GM12891 (cell line): ENCODE measurements at regions not wholly inside any gene's neighbourhood (a gene's known extent, or its start where the extent isn't known, plus 50 kb on each side); places are given as distances from the start of the nearest gene placed in this dataset.
"Not testable (repeated sequence)": the region's sequence is repeated elsewhere in the genome, so short reads cannot be mapped to it uniquely, and the experiment has no call there.

ENCODE experiments used
- DNase-seq: peaks from one replicate; pipeline ENCODE4 v3.0.0; 2011; ENCODE audit warnings: low spot score; ENCODE audit not compliant: insufficient read length
- FAIRE-seq: peaks from 2 replicates; lab custom pipeline; 2011; peaks lifted over from hg19 to GRCh38; lab: Jason Lieb, UNC
- PAX5 ChIP-seq: IDR thresholded peaks from 2 replicates; pipeline ENCODE4 v1.6.1; 2011; ENCODE audit warnings: low read length, moderate library complexity, mild to moderate bottlenecking; ENCODE audit not compliant: insufficient read depth, severe bottlenecking
- POLR2A ChIP-seq: IDR thresholded peaks from 2 replicates; pipeline ENCODE4 v1.6.1; 2011; ENCODE audit warnings: low read depth, low read length, control low read depth
- POLR2AphosphoS5 ChIP-seq: IDR thresholded peaks from 2 replicates; pipeline ENCODE4 v1.6.1; 2011; ENCODE audit warnings: low read depth, low read length, control low read depth
- POU2F2 ChIP-seq: IDR thresholded peaks from 2 replicates; pipeline ENCODE4 v1.6.1; 2011; ENCODE audit warnings: low read depth, mild to moderate bottlenecking, control low read depth, low read length, moderate library complexity
- SPI1 ChIP-seq: IDR thresholded peaks from 2 replicates; pipeline ENCODE4 v1.6.1; 2011; ENCODE audit warnings: low read depth, low read length, control low read depth
- TAF1 ChIP-seq: IDR thresholded peaks from 2 replicates; pipeline ENCODE4 v1.6.1; 2011; ENCODE audit warnings: low read depth, low read length, control low read depth

GRCh38 chr4:19566041-19566440 lies 685.7 kb upstream of the SLIT2 start:
- TF ChIP-seq TAF1 (no peak), POLR2A (no peak), POU2F2 (no peak), POLR2AphosphoS5 (no peak), PAX5 (no peak), SPI1 (no peak)
- DNase-seq, result no peak
- FAIRE-seq, result no peak

DNA sequence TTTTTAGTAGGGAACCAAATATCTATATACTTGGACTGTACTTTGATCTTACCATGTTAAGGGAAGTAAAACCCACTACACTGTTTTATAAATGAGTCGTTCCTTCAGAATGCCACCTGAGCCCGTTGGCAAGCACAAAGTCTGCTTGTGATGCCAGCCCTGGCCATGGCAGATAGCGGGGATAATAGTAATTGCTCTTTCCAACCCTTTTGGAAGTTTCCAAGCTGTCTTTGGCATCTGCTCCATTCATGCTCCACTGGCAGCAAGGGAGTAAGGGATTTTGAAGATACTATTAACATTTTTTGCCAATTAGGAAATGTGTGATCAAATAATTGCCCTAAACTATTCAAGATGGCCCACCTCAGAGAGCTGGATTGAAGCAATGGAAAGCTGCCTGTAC lies 689.2 kb upstream of the SLIT2 start:
- TF ChIP-seq SPI1, result no peak
- no peak for TF ChIP-seq TAF1
- TF ChIP-seq POLR2A, result no peak
- no peak for TF ChIP-seq POLR2AphosphoS5
- TF ChIP-seq PAX5, result no peak
- no peak for FAIRE-seq
- no peak for DNase-seq

DNA sequence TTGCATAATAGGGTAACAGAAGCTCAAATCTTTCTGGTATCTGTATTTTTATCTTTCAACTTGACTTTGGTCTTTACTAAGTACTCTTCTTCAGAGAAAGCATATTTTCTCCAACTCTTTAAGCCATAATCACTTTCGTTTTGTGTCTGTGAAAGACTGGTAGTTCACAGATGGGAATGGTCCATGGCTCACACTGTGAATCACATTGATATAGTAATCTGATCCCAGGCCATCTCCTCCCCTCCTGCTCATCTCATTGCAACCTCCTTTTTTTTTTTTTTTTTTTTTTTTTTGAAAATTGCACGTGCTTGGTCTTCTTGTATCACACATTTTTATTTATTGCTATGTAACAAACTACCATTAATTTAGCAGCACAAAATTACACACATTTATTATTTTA lies 694.5 kb upstream of the SLIT2 start:
- FAIRE-seq (no peak), DNase-seq (no peak)
- TF ChIP-seq POLR2A (no peak), TAF1 (no peak), POLR2AphosphoS5 (no peak)

- not testable (repeated sequence) for DNase-seq, FAIRE-seq
These were observed 695.4 kb upstream of the SLIT2 start for GRCh38 chr4:19556276-19556675.

DNA sequence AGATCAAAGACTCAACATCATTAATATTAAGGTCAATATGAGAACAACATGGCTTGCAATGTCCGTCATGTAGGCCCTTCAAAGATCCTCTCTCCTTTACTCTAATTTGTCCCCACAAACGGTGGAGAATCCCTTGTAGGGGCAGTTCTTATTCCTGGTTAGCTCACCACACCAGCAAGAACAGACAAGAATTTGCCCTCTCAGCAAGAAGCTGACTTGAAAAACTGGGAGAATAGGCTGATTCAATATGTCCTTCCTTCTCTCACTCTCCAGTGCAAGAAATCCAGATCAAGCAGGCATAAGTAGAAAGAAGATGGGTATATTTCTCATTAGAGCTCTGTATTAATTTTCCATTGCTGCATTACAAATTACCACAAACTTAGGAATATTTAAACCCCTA lies 704.2 kb upstream of the SLIT2 start:
- DNase-seq (no peak), FAIRE-seq (no peak)
- no peak for TF ChIP-seq SPI1
- no peak for TF ChIP-seq POLR2A
- no peak for TF ChIP-seq TAF1
- TF ChIP-seq POLR2AphosphoS5, result no peak
- no peak for TF ChIP-seq POU2F2
- no peak for TF ChIP-seq PAX5

GRCh38 chr4:19544446-19545125 lies 707.1 kb upstream of the SLIT2 start:
- DNase-seq (no peak), FAIRE-seq (no peak)
- TF ChIP-seq PAX5, result no peak
- TF ChIP-seq POLR2A, result no peak
- no peak for TF ChIP-seq TAF1
- no peak for TF ChIP-seq POLR2AphosphoS5
- no peak for TF ChIP-seq SPI1
- no peak for TF ChIP-seq POU2F2

DNA sequence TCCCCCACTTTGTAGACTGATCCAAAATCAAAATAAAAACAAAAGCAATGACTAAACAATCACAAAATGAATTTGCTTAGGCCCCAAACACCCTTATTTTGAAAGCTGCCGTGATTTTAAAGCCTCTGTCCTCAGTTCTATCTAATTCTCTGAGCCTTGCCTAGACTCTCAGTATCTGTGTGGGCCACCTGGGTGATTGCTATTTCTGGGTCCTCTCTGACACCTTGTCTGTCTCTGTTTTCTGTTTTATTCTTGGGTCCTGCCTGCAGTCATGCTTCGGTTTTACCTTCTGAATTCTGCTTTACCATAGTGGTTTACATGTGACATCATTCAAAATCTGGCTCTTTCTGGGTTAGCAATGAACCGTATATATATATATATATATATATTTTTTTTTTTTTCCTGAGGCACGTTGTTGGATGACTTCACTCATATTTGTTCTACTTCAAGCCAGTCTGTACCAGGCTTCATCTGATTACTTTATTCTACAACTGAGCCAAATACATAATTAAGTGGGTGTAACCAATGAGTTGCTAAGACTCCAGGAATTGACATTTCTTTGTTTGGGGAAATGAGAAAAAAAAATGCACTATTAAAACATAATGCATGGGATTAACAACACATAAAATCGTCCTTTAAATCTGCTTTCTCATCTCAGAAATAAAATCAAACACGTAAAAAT lies 710.7 kb upstream of the SLIT2 start:
- no peak for TF ChIP-seq POLR2AphosphoS5
- TF ChIP-seq SPI1, result no peak
- TF ChIP-seq PAX5, result no peak
- TF ChIP-seq POLR2A, result no peak
- TF ChIP-seq TAF1, result no peak
- no peak for TF ChIP-seq POU2F2
- DNase-seq, result no peak
- no peak for FAIRE-seq

DNA sequence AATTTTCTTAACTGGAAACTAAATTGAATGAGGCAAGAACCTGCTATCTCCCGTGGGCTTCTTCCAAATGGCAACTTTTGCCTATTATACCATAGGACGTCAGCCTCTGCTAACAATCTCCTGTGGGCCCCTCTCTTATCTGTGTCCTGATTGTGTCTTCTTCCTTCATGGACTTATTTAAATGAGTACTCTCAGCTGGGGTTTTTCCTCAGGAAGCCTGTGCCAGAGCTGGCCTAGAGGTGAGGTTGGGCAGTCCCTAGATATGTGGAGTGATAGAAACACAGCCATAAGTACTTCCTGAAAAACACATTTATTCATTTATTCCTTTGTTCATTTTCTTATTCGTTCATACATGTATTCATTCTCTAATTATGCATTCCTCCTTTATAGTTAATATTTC lies 712.5 kb upstream of the SLIT2 start:
- TF ChIP-seq POU2F2, result no peak
- TF ChIP-seq POLR2AphosphoS5, result no peak
- no peak for TF ChIP-seq TAF1
- no peak for TF ChIP-seq PAX5
- no peak for TF ChIP-seq POLR2A
- no peak for TF ChIP-seq SPI1
- DNase-seq (no peak), FAIRE-seq (no peak)

GRCh38 chr4:19534159-19534558 lies 717.5 kb upstream of the SLIT2 start:
- FAIRE-seq (no peak), DNase-seq (no peak)
- no peak for TF ChIP-seq POU2F2

DNA sequence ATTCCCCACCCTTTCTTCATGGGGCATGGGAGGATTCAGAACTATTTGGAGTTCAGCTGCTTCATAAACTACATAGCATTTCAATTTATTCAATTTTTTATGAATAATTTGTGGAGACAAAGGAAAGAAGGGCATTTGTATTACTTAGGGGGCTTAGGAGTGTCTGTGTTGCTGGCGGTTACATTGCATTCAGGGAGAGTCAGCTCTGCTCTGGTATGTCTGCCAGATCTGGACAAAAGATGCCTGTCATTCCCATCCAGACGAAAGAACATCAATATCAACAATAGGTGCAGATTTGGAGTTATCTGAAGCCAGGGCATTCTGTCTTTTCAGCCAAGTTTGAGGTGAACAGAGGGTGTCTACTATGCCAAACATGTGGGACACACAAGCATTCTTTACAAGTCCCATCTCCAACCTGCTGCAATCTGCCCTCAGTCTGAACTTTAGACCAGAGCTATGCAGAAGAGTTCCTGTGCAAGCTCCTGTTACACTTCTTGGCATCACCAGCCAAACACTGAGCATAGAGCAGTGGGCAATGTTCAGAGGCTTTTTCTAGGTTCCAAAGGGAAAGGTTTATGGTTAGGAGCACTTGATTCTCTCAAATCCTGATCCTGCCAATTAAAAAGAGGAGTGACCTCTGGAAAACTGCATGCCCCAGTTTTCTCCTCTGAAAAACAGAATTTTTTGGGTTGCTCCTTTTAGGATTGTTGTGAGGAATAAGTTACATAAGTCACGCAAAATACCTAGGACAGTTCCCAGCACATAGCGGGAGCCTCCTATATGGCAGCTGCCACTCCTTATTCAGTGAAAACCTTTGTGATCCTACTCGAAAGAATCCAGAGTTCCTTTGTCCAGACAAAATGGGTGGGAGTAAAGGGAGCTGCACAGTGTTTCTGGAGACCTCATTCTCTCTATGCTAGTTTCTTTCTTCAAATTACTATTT lies 719.5 kb upstream of the SLIT2 start:
- DNase-seq (no peak), FAIRE-seq (no peak)
- TF ChIP-seq POLR2AphosphoS5, result no peak
- no peak for TF ChIP-seq POLR2A
- no peak for TF ChIP-seq PAX5
- no peak for TF ChIP-seq TAF1
- TF ChIP-seq SPI1, result no peak
- TF ChIP-seq POU2F2, result no peak
